IMR-90 (cell line): ENCODE measurements at regions not wholly inside any gene's neighbourhood (a gene's known extent, or its start where the extent isn't known, plus 50 kb on each side); places are given as distances from the start of the nearest gene placed in this dataset.
"Not testable (repeated sequence)": the region's sequence is repeated elsewhere in the genome, so short reads cannot be mapped to it uniquely, and the experiment has no call there.

ENCODE experiments used
- ATAC-seq: fragments of 200-7000 bp; cut with Tn5 transposase; 2 replicates; pipeline ENCODE4 v1.9.1; 2020; ENCODE audit warnings: low read depth, mild to moderate bottlenecking, moderate library complexity
- BruUV-seq: library from RNA; stranded (reverse); fragments of 400-500 nt; replicated peaks from 2 replicates; lab custom pipeline; 2021; lab: Mats Ljungman, UMichigan
- CTCF ChIA-PET: fragments of 300-600 bp; formaldehyde crosslinking; extraction: SDS; loops from one replicate; lab custom pipeline; 2021; ENCODE audit warnings: antibody characterized with exemption; lab: Yijun Ruan, JAX
- POLR2A ChIA-PET: fragments of 300-600 bp; sonication (Branson Sonifier 250); formaldehyde crosslinking; loops from one replicate; lab custom pipeline; 2022; ENCODE audit warnings: antibody characterized with exemption; ENCODE audit not compliant: unreplicated experiment; lab: Charles Lee
- DNase-seq: peaks from one replicate; pipeline ENCODE4 v3.0.0; 2013
- H2AFZ ChIP-seq: replicated peaks from 2 replicates; pipeline ENCODE3; 2013; ENCODE audit warnings: low read length, mild to moderate bottlenecking; ENCODE audit not compliant: poor library complexity
- H2AK5ac ChIP-seq: 2 replicates; pipeline ENCODE4 v1.6.1; 2013; ENCODE audit warnings: low read depth, low read length, inconsistent platforms
- H2AK9ac ChIP-seq: replicated peaks from 2 replicates; pipeline ENCODE3; 2013; ENCODE audit warnings: mild to moderate bottlenecking, low read depth, low read length, moderate library complexity; ENCODE audit not compliant: poor library complexity
- H2BK120ac ChIP-seq: 2 replicates; pipeline ENCODE4 v1.6.1; 2013; ENCODE audit warnings: low read depth, low read length, inconsistent platforms
- H2BK15ac ChIP-seq: 3 replicates; pipeline ENCODE4 v1.6.1; 2013; ENCODE audit warnings: low read depth, low read length, inconsistent platforms
- H2BK20ac ChIP-seq: 2 replicates; pipeline ENCODE4 v1.6.1; 2013; ENCODE audit warnings: low read depth, mild to moderate bottlenecking, inconsistent platforms, low read length, moderate library complexity
- H2BK5ac ChIP-seq: 2 replicates; pipeline ENCODE4 v1.6.1; 2013; ENCODE audit warnings: mild to moderate bottlenecking, low read depth, low read length, inconsistent platforms; ENCODE audit not compliant: poor library complexity, severe bottlenecking
- H3K14ac ChIP-seq: replicated peaks from 2 replicates; pipeline ENCODE4 v1.6.1; 2013; ENCODE audit warnings: low read depth, low read length, inconsistent platforms
- H3K18ac ChIP-seq: 2 replicates; pipeline ENCODE4 v1.6.1; 2013; ENCODE audit warnings: low read depth, low read length, control low read depth
- H3K23ac ChIP-seq: 2 replicates; pipeline ENCODE4 v1.6.1; 2013; ENCODE audit warnings: low read depth, low read length, inconsistent platforms
- H3K27ac ChIP-seq: 2 replicates; pipeline ENCODE4 v1.5.1; 2013; ENCODE audit warnings: mild to moderate bottlenecking, control low read depth, low read length; ENCODE audit not compliant: insufficient read depth
- H3K27me3 ChIP-seq: 2 replicates; pipeline ENCODE4 v1.6.1; 2013; ENCODE audit warnings: low read length; ENCODE audit not compliant: control insufficient read depth, insufficient read depth
- H3K36me3 ChIP-seq: 2 replicates; pipeline ENCODE4 v1.6.1; 2013; ENCODE audit warnings: low read length, mixed read lengths; ENCODE audit not compliant: control insufficient read depth, insufficient read depth
- H3K4ac ChIP-seq: 2 replicates; pipeline ENCODE4 v1.6.1; 2013; ENCODE audit warnings: low read depth, low read length, inconsistent platforms
- H3K4me1 ChIP-seq: 2 replicates; pipeline ENCODE4 v1.6.1; 2013; ENCODE audit warnings: low read length, mixed read lengths; ENCODE audit not compliant: control insufficient read depth, insufficient read depth
- H3K4me2 ChIP-seq: 2 replicates; pipeline ENCODE4 v1.6.1; 2013; ENCODE audit warnings: low read depth, mild to moderate bottlenecking, control low read depth, low read length, moderate library complexity
- H3K4me3 ChIP-seq: 2 replicates; pipeline ENCODE4 v1.5.1; 2013; ENCODE audit warnings: low read depth, mild to moderate bottlenecking, control low read depth, low read length, moderate library complexity; ENCODE audit not compliant: insufficient read depth
- H3K56ac ChIP-seq: 2 replicates; pipeline ENCODE4 v1.6.1; 2013; ENCODE audit warnings: low read length, inconsistent platforms; ENCODE audit not compliant: insufficient read depth; ENCODE audit errors: extremely low read depth
- H3K79me1 ChIP-seq, 2 experiments: 2 replicates each; pipeline ENCODE4 v1.6.1; 2013; ENCODE audit warnings: low read length in 2 of 2, inconsistent platforms in 1 of 2, low read depth in 1 of 2
- H3K9ac ChIP-seq: 2 replicates; pipeline ENCODE4 v1.6.1; 2013; ENCODE audit warnings: low read depth, low read length, control low read depth
- H3K9me1 ChIP-seq: 2 replicates; pipeline ENCODE4 v1.6.1; 2013; ENCODE audit warnings: low read length, inconsistent platforms; ENCODE audit not compliant: insufficient read depth
- H3K9me3 ChIP-seq: 2 replicates; pipeline ENCODE4 v1.6.1; 2013; ENCODE audit warnings: low read length; ENCODE audit not compliant: control insufficient read depth, insufficient read depth
- H4K20me1 ChIP-seq: 2 replicates; pipeline ENCODE4 v1.6.1; 2013; ENCODE audit warnings: low read length, inconsistent platforms; ENCODE audit not compliant: insufficient read depth
- H4K5ac ChIP-seq: 2 replicates; pipeline ENCODE4 v1.6.1; 2013; ENCODE audit warnings: mild to moderate bottlenecking, low read depth, low read length, control low read depth
- H4K8ac ChIP-seq, 2 experiments: 2 replicates each; pipeline ENCODE4 v1.6.1; 2013; ENCODE audit warnings: low read depth in 2 of 2, low read length in 2 of 2, control low read depth in 1 of 2, inconsistent platforms in 1 of 2
- H4K91ac ChIP-seq: 2 replicates; pipeline ENCODE4 v1.6.1; 2013; ENCODE audit warnings: low read depth, low read length, inconsistent platforms; ENCODE audit not compliant: insufficient read depth
- FOS ChIP-seq: fragments of 150-350 bp; IDR thresholded peaks from 2 replicates; pipeline ENCODE4 v1.6.1; 2016; ENCODE audit warnings: low read depth, low read length
- WGBS, 2 experiments: methylation state at CpG; one replicate each; pipeline versions ENCODE4 v1.1.5 to v1.1.7; 2013; ENCODE audit warnings: missing lambda C conversion rate in 2 of 2; ENCODE audit not compliant: insufficient read length in 1 of 2; ENCODE audit errors: extremely low coverage in 2 of 2; 5-methylcytosine and 5-hydroxymethylcytosine counted together
- dilution Hi-C: fragments of 300-500 bp; cut with HindIII; formaldehyde crosslinking; loops from one replicate; pipeline ENCODE4 v1.14.3; 2018; ENCODE audit warnings: low sequenced_read_pairs; ENCODE audit not compliant: unreplicated experiment
- in situ Hi-C: fragments of 300-500 bp; cut with MboI; formaldehyde crosslinking; loops from 3 replicates; pipeline ENCODE4 v1.14.3; 2019; ENCODE audit warnings: low sequenced_read_pairs, inconsistent platforms, mixed read lengths
- intact Hi-C: fragments of 100-400 bp; cut with micrococcal nuclease; formaldehyde crosslinking; loops from 2 replicates; pipeline ENCODE4 v1.10.0; 2022

DNA sequence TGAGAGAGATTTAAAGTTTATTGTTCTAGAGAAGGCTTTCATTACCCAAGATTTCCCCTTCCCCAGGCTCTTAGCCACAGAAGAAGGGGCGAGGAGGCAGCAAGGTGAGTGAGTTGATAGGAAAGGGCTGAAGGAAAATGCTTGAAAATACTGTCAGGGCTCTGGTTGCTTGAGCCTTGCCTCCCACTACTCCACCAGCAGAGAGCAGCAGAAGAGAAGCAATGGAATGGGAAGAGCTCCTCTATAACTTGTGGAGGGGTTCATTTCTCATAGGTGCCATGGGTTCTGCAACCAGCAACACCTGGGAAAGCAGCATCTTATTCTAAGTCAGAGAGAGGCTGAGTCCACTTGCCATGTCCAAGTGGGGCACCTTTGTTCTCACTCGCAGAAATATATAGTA, 184.0 kb upstream of the CNTN6 start:
- Histone ChIP-seq H3K23ac (no peak overlapping the region), H3K9ac (no peak overlapping the region), H4K91ac (no peak overlapping the region), H3K56ac (no peak overlapping the region), H2BK120ac (no peak overlapping the region), H3K4ac (no peak overlapping the region), H3K4me3 (no peak overlapping the region), H3K4me1 (no peaks in the 10 kb centered on the region), H3K14ac (no peak overlapping the region), H2AK5ac (no peak overlapping the region), H2BK5ac (no peak overlapping the region), H2BK20ac (no peak overlapping the region), H2BK15ac (no peak overlapping the region), H4K8ac (no peak overlapping the region), H3K9me1 (no peaks in the 10 kb centered on the region), H3K4me2 (no peak overlapping the region), H3K36me3 (no peaks in the 10 kb centered on the region), H3K27ac (no peak overlapping the region), H3K27me3 (no peaks in the 10 kb centered on the region), H3K79me1 (no peaks in the 10 kb centered on the region), H4K20me1 (no peaks in the 10 kb centered on the region), H3K18ac (no peak overlapping the region), H2AK9ac (no peak overlapping the region), H4K5ac (no peak overlapping the region), H2AFZ (no peak overlapping the region), H3K9me3 (peaks cover 3% of the 10 kb centered on the region)
- no peak for DNase-seq
- no CpG with 5 or more reads among the region's 2 CpGs for WGBS, 2 experiments
- dilution Hi-C loops: no loop called here
- CTCF ChIA-PET: interaction anchor here (0.5 kb wide), 1 partner anchor 679 kb away, joined by 3 read pairs; no protein-coding TSS in a partner anchor
- no peak for TF ChIP-seq FOS
- POLR2A ChIA-PET: no interaction called here
- no peak for ATAC-seq
- no TSS peak for BruUV-seq
- intact Hi-C loops: no loop called here
- in situ Hi-C loops: no loop called here

DNA sequence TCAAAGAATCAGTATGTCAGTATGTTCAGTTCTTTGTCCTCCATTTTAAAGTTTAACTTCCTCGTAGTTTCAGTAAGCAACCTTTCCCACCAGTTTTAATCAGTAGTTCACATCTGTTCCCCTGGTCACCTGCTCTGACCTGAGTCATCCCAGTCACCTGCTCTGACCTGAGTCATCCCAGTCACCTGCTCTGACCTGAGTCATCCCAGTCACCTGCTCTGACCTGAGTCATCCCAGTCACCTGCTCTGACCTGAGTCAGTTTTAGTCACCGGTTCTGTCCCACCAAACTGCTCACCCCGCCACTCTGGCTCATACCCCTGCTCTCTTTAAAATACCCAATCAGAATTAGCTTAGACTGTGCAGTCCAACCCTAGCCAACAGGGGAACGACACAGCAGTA, 180.1 kb upstream of the CNTN6 start:
- ATAC-seq, H2BK120ac ChIP-seq, H2BK20ac ChIP-seq, H3K4me1 ChIP-seq, H2BK15ac ChIP-seq, H3K4me2 ChIP-seq, H3K36me3 ChIP-seq, H3K14ac ChIP-seq, H3K23ac ChIP-seq, H4K8ac ChIP-seq, H2BK5ac ChIP-seq, H3K18ac ChIP-seq, H4K20me1 ChIP-seq, BruUV-seq, H2AK9ac ChIP-seq, H2AK5ac ChIP-seq, in situ Hi-C loops, POLR2A ChIA-PET, H3K56ac ChIP-seq, DNase-seq, H3K9me3 ChIP-seq, H3K4me3 ChIP-seq, H2AFZ ChIP-seq, H3K27ac ChIP-seq, H4K5ac ChIP-seq, H3K9me1 ChIP-seq, H3K79me1 ChIP-seq, CTCF ChIA-PET, intact Hi-C loops, H4K91ac ChIP-seq, H3K27me3 ChIP-seq, H3K4ac ChIP-seq, H3K9ac ChIP-seq, dilution Hi-C loops: not testable (repeated sequence)
- no CpG with 5 or more reads among the region's 4 CpGs for WGBS, 2 experiments
